Mesendoderm (in vitro differentiated cells): ENCODE measurements at regions not wholly inside any gene's neighbourhood (a gene's known extent, or its start where the extent isn't known, plus 50 kb on each side); places are given as distances from the start of the nearest gene placed in this dataset.

Experiments used
- DNase-seq: peaks from one replicate; pipeline ENCODE4 v3.0.0; 2013
- H2AK5ac ChIP-seq: 2 replicates; pipeline ENCODE4 v1.6.1; 2013; ENCODE audit warnings: low read length, inconsistent platforms
- H2BK120ac ChIP-seq: 2 replicates; pipeline ENCODE4 v1.6.1; 2013; ENCODE audit warnings: low read depth, mild to moderate bottlenecking, low read length, moderate library complexity, mixed read lengths
- H2BK15ac ChIP-seq: replicated peaks from 2 replicates; pipeline ENCODE4 v1.6.1; 2013; ENCODE audit warnings: low read depth, mild to moderate bottlenecking, moderate library complexity
- H2BK5ac ChIP-seq: 2 replicates; pipeline ENCODE4 v1.6.1; 2013; ENCODE audit warnings: low read length, inconsistent platforms
- H3K18ac ChIP-seq: 2 replicates; pipeline ENCODE4 v1.6.1; 2013; ENCODE audit warnings: mild to moderate bottlenecking, low read length, mixed read lengths
- H3K23ac ChIP-seq: one replicate; pipeline ENCODE4 v1.6.1; 2013; ENCODE audit warnings: low read length
- H3K27ac ChIP-seq: 2 replicates; pipeline ENCODE4 v1.5.1; 2013; ENCODE audit warnings: low read depth, mild to moderate bottlenecking, inconsistent platforms, low read length, moderate library complexity
- H3K27me3 ChIP-seq: 2 replicates; pipeline ENCODE4 v1.6.1; 2013; ENCODE audit warnings: low read length, control low read depth, mild to moderate bottlenecking, inconsistent platforms; ENCODE audit not compliant: insufficient read depth, poor library complexity
- H3K36me3 ChIP-seq: 2 replicates; pipeline ENCODE4 v1.6.1; 2013; ENCODE audit warnings: low read length, inconsistent platforms; ENCODE audit not compliant: control insufficient read depth, insufficient read depth
- H3K4ac ChIP-seq: one replicate; pipeline ENCODE4 v1.6.1; 2013; ENCODE audit warnings: low read depth, mild to moderate bottlenecking, low read length, moderate library complexity
- H3K4me1 ChIP-seq: 2 replicates; pipeline ENCODE4 v1.6.1; 2013; ENCODE audit warnings: low read depth, low read length, inconsistent platforms; ENCODE audit not compliant: control insufficient read depth
- H3K4me2 ChIP-seq: 2 replicates; pipeline ENCODE4 v1.6.1; 2013; ENCODE audit warnings: low read length
- H3K4me3 ChIP-seq: 2 replicates; pipeline ENCODE4 v1.5.1; 2013; ENCODE audit warnings: mild to moderate bottlenecking, low read length
- H3K56ac ChIP-seq: one replicate; pipeline ENCODE4 v1.6.1; 2013; ENCODE audit warnings: low read length
- H3K79me1 ChIP-seq: 2 replicates; pipeline ENCODE4 v1.6.1; 2013; ENCODE audit warnings: low read length, inconsistent platforms
- H3K79me2 ChIP-seq: 2 replicates; pipeline ENCODE4 v1.6.1; 2013; ENCODE audit warnings: mild to moderate bottlenecking, low read length; ENCODE audit not compliant: control insufficient read depth, insufficient read depth
- H3K9ac ChIP-seq: 2 replicates; pipeline ENCODE4 v1.6.1; 2013; ENCODE audit warnings: low read length, inconsistent platforms
- H4K5ac ChIP-seq: one replicate; pipeline ENCODE4 v1.6.1; 2013; ENCODE audit warnings: low read length
- H4K8ac ChIP-seq: one replicate; pipeline ENCODE4 v1.6.1; 2013; ENCODE audit warnings: low read depth, mild to moderate bottlenecking, control low read depth, low read length, moderate library complexity
- WGBS: extraction: QIAGEN DNeasy Blood & Tissue Kit; methylation state at CpG from one replicate; pipeline ENCODE4 v1.1.7; 2013; ENCODE audit warnings: low lambda C conversion rate, missing lambda C conversion rate; ENCODE audit not compliant: insufficient coverage; ENCODE audit errors: extremely low coverage; 5-methylcytosine and 5-hydroxymethylcytosine counted together

- no peak overlapping the region for H3K27ac ChIP-seq
- H3K36me3 ChIP-seq = no peaks in the 10 kb centered on the region
- no peak for DNase-seq
- H3K9ac ChIP-seq = no peak overlapping the region
- H3K27me3 ChIP-seq = no peaks in the 10 kb centered on the region
- no peak overlapping the region for H3K4ac ChIP-seq
- no peak overlapping the region for H2BK120ac ChIP-seq
- H3K56ac ChIP-seq = no peak overlapping the region
- H2BK5ac ChIP-seq = no peak overlapping the region
- H2AK5ac ChIP-seq = no peak overlapping the region
- H3K79me1 ChIP-seq = no peaks in the 10 kb centered on the region
- WGBS = no CpG with 5 or more reads among the region's 6 CpGs
- H3K18ac ChIP-seq = no peak overlapping the region
- no peak overlapping the region for H2BK15ac ChIP-seq
- H3K4me1 ChIP-seq = no peaks in the 10 kb centered on the region
- H4K8ac ChIP-seq = no peak overlapping the region
- H4K5ac ChIP-seq = no peak overlapping the region
- H3K23ac ChIP-seq = no peak overlapping the region
- no peak overlapping the region for H3K4me3 ChIP-seq
- no peak overlapping the region for H3K4me2 ChIP-seq
- no peaks in the 10 kb centered on the region for H3K79me2 ChIP-seq
These were observed 276.1 kb downstream of the NPHP4 start for GRCh38 chr1:5716126-5716525.

GRCh38 chr1:5713101-5714010 is 278.9 kb downstream of the NPHP4 start:
- no peak for DNase-seq
- WGBS = no CpG with 5 or more reads among the region's 36 CpGs
- no peak overlapping the region for H2BK15ac ChIP-seq

GRCh38 chr1:5711956-5712645 is 280.1 kb downstream of the NPHP4 start:
- Histone ChIP-seq H3K27me3 (no peaks in the 10 kb centered on the region), H3K4me3 (no peak overlapping the region), H4K8ac (no peak overlapping the region), H2BK15ac (no peak overlapping the region), H3K79me2 (no peaks in the 10 kb centered on the region), H2AK5ac (no peak overlapping the region), H3K23ac (no peak overlapping the region), H3K9ac (no peak overlapping the region), H2BK120ac (no peak overlapping the region), H2BK5ac (no peak overlapping the region), H4K5ac (no peak overlapping the region), H3K4me2 (no peak overlapping the region), H3K56ac (no peak overlapping the region), H3K4me1 (no peaks in the 10 kb centered on the region), H3K79me1 (no peaks in the 10 kb centered on the region), H3K4ac (no peak overlapping the region), H3K18ac (no peak overlapping the region), H3K27ac (no peak overlapping the region), H3K36me3 (no peaks in the 10 kb centered on the region)
- DNase-seq = no peak
- WGBS = no CpG with 5 or more reads among the region's 45 CpGs

More at GRCh38 chr1:5713101-5714010, 278.9 kb downstream of the NPHP4 start:
- Histone ChIP-seq H4K5ac (no peak overlapping the region), H3K79me1 (no peaks in the 10 kb centered on the region), H3K4me2 (no peak overlapping the region), H2AK5ac (no peak overlapping the region), H3K27me3 (no peaks in the 10 kb centered on the region), H3K18ac (no peak overlapping the region), H3K56ac (no peak overlapping the region), H3K27ac (peak overlapping the region; percentile 8), H3K36me3 (no peaks in the 10 kb centered on the region), H3K4me1 (no peaks in the 10 kb centered on the region), H3K79me2 (no peaks in the 10 kb centered on the region), H3K23ac (no peak overlapping the region), H2BK120ac (no peak overlapping the region), H3K4me3 (no peak overlapping the region), H3K9ac (no peak overlapping the region), H2BK5ac (no peak overlapping the region), H4K8ac (no peak overlapping the region), H3K4ac (no peak overlapping the region)

GRCh38 chr1:5711079-5711478 is 281.1 kb downstream of the NPHP4 start:
- Histone ChIP-seq H3K4me2 (no peak overlapping the region), H3K36me3 (no peaks in the 10 kb centered on the region), H3K4ac (no peak overlapping the region), H3K23ac (no peak overlapping the region), H3K79me1 (no peaks in the 10 kb centered on the region), H2BK5ac (no peak overlapping the region), H3K27ac (no peak overlapping the region), H3K56ac (no peak overlapping the region), H3K18ac (no peak overlapping the region), H3K4me3 (no peak overlapping the region), H3K27me3 (no peaks in the 10 kb centered on the region), H4K8ac (no peak overlapping the region), H3K4me1 (no peaks in the 10 kb centered on the region), H3K9ac (no peak overlapping the region), H4K5ac (no peak overlapping the region), H2BK15ac (no peak overlapping the region), H3K79me2 (no peaks in the 10 kb centered on the region), H2BK120ac (no peak overlapping the region), H2AK5ac (no peak overlapping the region)
- no CpG with 5 or more reads among the region's 7 CpGs for WGBS
- DNase-seq = no peak

GRCh38 chr1:5709976-5710375 is 282.2 kb downstream of the NPHP4 start:
- H3K56ac ChIP-seq = no peak overlapping the region
- no peaks in the 10 kb centered on the region for H3K27me3 ChIP-seq
- H3K4me3 ChIP-seq = no peak overlapping the region
- H3K4me1 ChIP-seq = no peaks in the 10 kb centered on the region
- H3K79me1 ChIP-seq = no peaks in the 10 kb centered on the region
- WGBS = no CpG with 5 or more reads among the region's 3 CpGs
- no peak overlapping the region for H4K8ac ChIP-seq
- no peak overlapping the region for H2BK5ac ChIP-seq
- no peak overlapping the region for H3K4me2 ChIP-seq
- no peak overlapping the region for H3K23ac ChIP-seq
- H3K79me2 ChIP-seq = no peaks in the 10 kb centered on the region
- H3K18ac ChIP-seq = no peak overlapping the region
- no peak overlapping the region for H2BK15ac ChIP-seq
- no peak for DNase-seq
- H2AK5ac ChIP-seq = no peak overlapping the region
- no peaks in the 10 kb centered on the region for H3K36me3 ChIP-seq
- no peak overlapping the region for H3K4ac ChIP-seq
- no peak overlapping the region for H2BK120ac ChIP-seq
- no peak overlapping the region for H4K5ac ChIP-seq
- H3K27ac ChIP-seq = no peak overlapping the region
- no peak overlapping the region for H3K9ac ChIP-seq
